Stomach (tissue), 4 donors: ENCODE measurements at regions not wholly inside any gene's neighbourhood (a gene's known extent, or its start where the extent isn't known, plus 50 kb on each side); places are given as distances from the start of the nearest gene placed in this dataset.

Source experiments
- CTCF ChIP-seq, 7 experiments: fragments of 450-650 bp in 4 of 7; fragments of 200-600 bp in 3 of 7; sonication (generic) in 3 of 7; IDR thresholded peaks; one replicate each; pipeline ENCODE4 v1.5.1; 2016 to 2019; ENCODE audit warnings: antibody characterized with exemption in 7 of 7, control low read depth in 2 of 7, mild to moderate bottlenecking in 1 of 7
- EP300 ChIP-seq: sonication (generic); formaldehyde crosslinking; IDR thresholded peaks from one replicate; pipeline ENCODE4 v1.6.1; 2017; ENCODE audit warnings: antibody characterized with exemption
- POLR2A ChIP-seq, 4 donors: fragments of 450-650 bp; IDR thresholded peaks; one replicate each; pipeline ENCODE4 v1.6.1; 2016; ENCODE audit warnings: antibody characterized with exemption in 4 of 4, control low read depth in 2 of 4, mild to moderate bottlenecking in 1 of 4, moderate library complexity in 1 of 4
- POLR2AphosphoS5 ChIP-seq, 3 donors: sonication (generic); formaldehyde crosslinking; IDR thresholded peaks; one replicate each; pipeline ENCODE4 v1.6.1; 2016; ENCODE audit warnings: antibody characterized with exemption in 3 of 3

GRCh38 chr1:55708781-55709180 is 493.6 kb upstream of the USP24 start:
- TF ChIP-seq CTCF (IDR thresholded peaks at IDR 0.05) (no peak), EP300 (no peak), POLR2A (IDR thresholded peaks at IDR 0.05) (no peak), POLR2AphosphoS5 (IDR thresholded peaks at IDR 0.05) (no peak)
